ENCODE measurements at regions not wholly inside any gene's neighbourhood (a gene's known extent, or its start where the extent isn't known, plus 50 kb on each side); places are given as distances from the start of the nearest gene placed in this dataset.

DNA sequence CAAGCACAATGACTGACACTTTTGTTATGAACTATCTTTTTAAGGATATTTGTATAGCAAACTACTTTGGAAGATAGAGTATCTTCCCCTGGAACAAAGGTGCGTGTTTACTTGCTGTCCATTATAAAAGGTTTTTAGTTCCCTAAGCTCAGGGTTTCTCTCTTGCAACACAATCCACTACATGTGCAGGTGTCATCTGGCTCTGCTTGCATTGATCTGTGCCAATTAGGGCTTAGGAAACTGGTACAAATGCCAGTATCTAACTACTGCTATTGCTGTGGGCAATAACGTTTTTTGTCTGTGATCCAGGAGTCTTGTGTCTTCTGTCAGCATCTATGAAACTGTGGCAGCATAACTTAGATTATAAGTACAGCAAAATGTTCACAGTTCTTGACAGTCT is 68.3 kb upstream of the ABCD3 start:
- no peak for TF ChIP-seq CTCF (IDR thresholded peaks at IDR 0.05 in 2 of 3, conservative IDR thresholded peaks at IDR 0.05 in 1 of 3; ENCODE audit: borderline replicate concordance in 1 of 3, insufficient read depth in 1 of 3, low read depth in 2 of 3, low read length in 2 of 3)
- TF ChIP-seq YY1 (IDR thresholded peaks at IDR 0.05; ENCODE audit: extremely low read depth, insufficient replicate concordance, low read depth, low read length): no peak
- TF ChIP-seq CEBPB (IDR thresholded peaks at IDR 0.05; ENCODE audit: low read depth): no peak
- no peak for TF ChIP-seq EZH2 (IDR thresholded peaks at IDR 0.05)
- no peak for TF ChIP-seq REST (IDR thresholded peaks at IDR 0.05; ENCODE audit: low read depth)
- TF ChIP-seq ZBTB33 (IDR thresholded peaks at IDR 0.05; ENCODE audit: extremely low read depth, insufficient replicate concordance, low read length): no peak
- TF ChIP-seq SRF (IDR thresholded peaks at IDR 0.05; ENCODE audit: low read depth): no peak
- no peak for TF ChIP-seq POLR2A (IDR thresholded peaks at IDR 0.05; ENCODE audit: borderline replicate concordance, extremely low read depth, insufficient read depth, insufficient read length)

All from HCT116 (cell line).